Right lobe of liver (tissue), 6 donors: ENCODE measurements at regions not wholly inside any gene's neighbourhood (a gene's known extent, or its start where the extent isn't known, plus 50 kb on each side); places are given as distances from the start of the nearest gene placed in this dataset.

Source experiments
- ATAC-seq, 4 donors: fragments of 200-7000 bp; cut with Tn5 transposase; one replicate each; pipeline ENCODE4 v1.9.1; 2020; ENCODE audit warnings: mild to moderate bottlenecking in 4 of 4, moderate library complexity in 4 of 4
- DNase-seq, 3 donors: peaks; one replicate each; pipeline ENCODE4 v3.0.0-alpha.2; 2020
- H3K27ac ChIP-seq, 3 donors: fragments of 200-600 bp; one replicate each; pipeline ENCODE4 v1.8.0; 2022
- H3K27me3 ChIP-seq, 2 donors: fragments of 200-600 bp; one replicate each; pipeline ENCODE4 v1.8.0; 2022
- H3K36me3 ChIP-seq, 4 donors: fragments of 200-600 bp; sonication (generic) in 1 of 4; one replicate each; pipeline versions ENCODE4 v1.5.1 to v1.8.0; 2017 to 2022; ENCODE audit warnings: control low read depth in 1 of 4
- H3K4me1 ChIP-seq, 4 donors: fragments of 200-600 bp; sonication (generic) in 1 of 4; one replicate each; pipeline versions ENCODE4 v1.5.1 to v1.8.0; 2017 to 2022; ENCODE audit warnings: control low read depth in 1 of 4
- H3K4me3 ChIP-seq, 3 donors: fragments of 200-600 bp; one replicate each; pipeline ENCODE4 v1.8.0; 2022
- H3K9me3 ChIP-seq, 4 donors: fragments of 200-600 bp; sonication (generic) in 1 of 4; one replicate each; pipeline versions ENCODE4 v1.5.1 to v1.8.0; 2017 to 2022; ENCODE audit warnings: control low read depth in 1 of 4
- POLR2A ChIP-seq: fragments of 450-650 bp; IDR thresholded peaks from one replicate; pipeline ENCODE4 v1.6.1; 2017; ENCODE audit warnings: antibody characterized with exemption, mild to moderate bottlenecking
- WGBS: methylation state at CpG from one replicate; pipeline ENCODE4 v1.1.6; 2018; ENCODE audit warnings: low coverage, low lambda C conversion rate; ENCODE audit not compliant: insufficient coverage; ENCODE audit errors: missing lambda C conversion rate; 5-methylcytosine and 5-hydroxymethylcytosine counted together
- intact Hi-C, 2 donors: fragments of 100-400 bp; cut with DNase I; formaldehyde crosslinking; loops; one replicate each; pipeline versions ENCODE4 v1.11.2 to v1.14.1; 2022
- TF ChIP-seq, protein P1 (sequence below), 4 donors: fragments of 200-600 bp in 3 of 4; fragments of 450-650 bp in 1 of 4; IDR thresholded peaks; one replicate each; pipeline versions ENCODE4 v1.5.1 to v1.8.0; 2016 to 2022; ENCODE audit warnings: antibody characterized with exemption in 4 of 4, mild to moderate bottlenecking in 2 of 4
- donor health status: DM: no; HTN: yes; CAD: no.
- donor health status: DM: no; HTN: no; CAD: no.
- donor health status: DM: no; HTN: no; CAD: no.
- donor health status: DM: no; HTN: yes; CAD: no.
- donor health status: DM: no; HTN: yes; CAD: no.

DNA sequence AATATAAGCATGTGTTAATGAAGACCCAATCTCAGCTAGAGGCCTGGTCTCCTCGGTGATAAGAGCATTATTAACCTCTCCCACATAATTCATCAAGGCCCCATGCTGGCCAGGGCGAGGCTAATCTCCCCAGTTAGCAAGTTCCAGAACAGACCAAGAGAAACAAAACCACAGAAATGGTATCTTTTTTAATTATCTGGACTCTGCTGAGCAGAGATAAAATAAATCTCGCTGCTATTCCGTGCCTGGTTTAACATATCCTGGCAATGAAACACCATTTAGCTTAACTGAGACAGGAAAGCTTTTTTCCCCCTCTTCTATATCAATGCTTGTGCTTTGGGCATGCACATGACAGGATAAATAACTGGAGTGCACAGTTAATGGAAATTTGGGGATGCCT, 72.5 kb upstream of the ARHGEF3 start:
- no peaks in the 10 kb centered on the region for H3K4me1 ChIP-seq
- H3K27me3 ChIP-seq: no peaks in the 10 kb centered on the region
- no peak for ATAC-seq
- intact Hi-C loops: no loop called here
- no peak for DNase-seq
- no peaks in the 10 kb centered on the region for H3K36me3 ChIP-seq
- no peak for TF ChIP-seq POLR2A
- TF ChIP-seq, protein P1, sequence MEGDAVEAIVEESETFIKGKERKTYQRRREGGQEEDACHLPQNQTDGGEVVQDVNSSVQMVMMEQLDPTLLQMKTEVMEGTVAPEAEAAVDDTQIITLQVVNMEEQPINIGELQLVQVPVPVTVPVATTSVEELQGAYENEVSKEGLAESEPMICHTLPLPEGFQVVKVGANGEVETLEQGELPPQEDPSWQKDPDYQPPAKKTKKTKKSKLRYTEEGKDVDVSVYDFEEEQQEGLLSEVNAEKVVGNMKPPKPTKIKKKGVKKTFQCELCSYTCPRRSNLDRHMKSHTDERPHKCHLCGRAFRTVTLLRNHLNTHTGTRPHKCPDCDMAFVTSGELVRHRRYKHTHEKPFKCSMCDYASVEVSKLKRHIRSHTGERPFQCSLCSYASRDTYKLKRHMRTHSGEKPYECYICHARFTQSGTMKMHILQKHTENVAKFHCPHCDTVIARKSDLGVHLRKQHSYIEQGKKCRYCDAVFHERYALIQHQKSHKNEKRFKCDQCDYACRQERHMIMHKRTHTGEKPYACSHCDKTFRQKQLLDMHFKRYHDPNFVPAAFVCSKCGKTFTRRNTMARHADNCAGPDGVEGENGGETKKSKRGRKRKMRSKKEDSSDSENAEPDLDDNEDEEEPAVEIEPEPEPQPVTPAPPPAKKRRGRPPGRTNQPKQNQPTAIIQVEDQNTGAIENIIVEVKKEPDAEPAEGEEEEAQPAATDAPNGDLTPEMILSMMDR (IDR thresholded peaks at IDR 0.05): no peak
- no peak overlapping the region for H3K4me3 ChIP-seq
- H3K27ac ChIP-seq: no peak overlapping the region
- no peaks in the 10 kb centered on the region for H3K9me3 ChIP-seq
- 56% methylated on average over 4 of the region's 4 CpGs for WGBS

DNA sequence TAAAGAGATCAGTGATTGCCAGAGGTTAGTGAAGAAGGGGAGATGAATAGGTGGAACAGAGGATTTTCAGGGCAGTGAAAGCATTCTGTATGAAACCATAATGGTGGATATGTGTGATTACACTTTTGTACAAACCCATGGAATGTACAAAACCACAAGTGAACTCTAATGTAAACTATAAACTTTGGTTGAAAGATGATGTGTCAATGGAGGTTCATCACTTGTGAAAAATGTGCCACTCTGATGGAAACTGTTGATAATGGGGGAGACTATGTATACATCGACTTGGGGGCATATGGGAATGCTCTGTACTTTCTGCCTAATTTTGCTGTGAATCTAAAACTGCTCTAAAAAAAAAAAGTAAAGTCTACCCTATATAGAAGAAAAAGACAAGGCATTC, 68.7 kb upstream of the ARHGEF3 start:
- no peak for DNase-seq
- H3K27ac ChIP-seq: no peak overlapping the region
- no peaks in the 10 kb centered on the region for H3K36me3 ChIP-seq
- intact Hi-C loops: no loop called here
- no peak overlapping the region for H3K4me3 ChIP-seq
- TF ChIP-seq, protein P1 (IDR thresholded peaks at IDR 0.05): no peak
- TF ChIP-seq POLR2A: no peak
- WGBS: 83% methylated on average over 1 of the region's 1 CpG
- ATAC-seq: no peak
- no peaks in the 10 kb centered on the region for H3K4me1 ChIP-seq
- H3K9me3 ChIP-seq: no peaks in the 10 kb centered on the region
- H3K27me3 ChIP-seq: no peaks in the 10 kb centered on the region

- WGBS: 47% methylated on average over 6 of the region's 6 CpGs
- H3K4me3 ChIP-seq: no peak overlapping the region
- H3K27me3 ChIP-seq: no peaks in the 10 kb centered on the region
- intact Hi-C loops: no loop called here
- TF ChIP-seq, protein P1 (IDR thresholded peaks at IDR 0.05): no peak
- TF ChIP-seq POLR2A: no peak
- no peak for DNase-seq
- no peaks in the 10 kb centered on the region for H3K36me3 ChIP-seq
- H3K4me1 ChIP-seq: no peaks in the 10 kb centered on the region
- ATAC-seq: no peak
- no peak overlapping the region for H3K27ac ChIP-seq
- H3K9me3 ChIP-seq: no peaks in the 10 kb centered on the region
Measured at GRCh38 chr3:56869157-56869889, 67.6 kb upstream of the ARHGEF3 start.

DNA sequence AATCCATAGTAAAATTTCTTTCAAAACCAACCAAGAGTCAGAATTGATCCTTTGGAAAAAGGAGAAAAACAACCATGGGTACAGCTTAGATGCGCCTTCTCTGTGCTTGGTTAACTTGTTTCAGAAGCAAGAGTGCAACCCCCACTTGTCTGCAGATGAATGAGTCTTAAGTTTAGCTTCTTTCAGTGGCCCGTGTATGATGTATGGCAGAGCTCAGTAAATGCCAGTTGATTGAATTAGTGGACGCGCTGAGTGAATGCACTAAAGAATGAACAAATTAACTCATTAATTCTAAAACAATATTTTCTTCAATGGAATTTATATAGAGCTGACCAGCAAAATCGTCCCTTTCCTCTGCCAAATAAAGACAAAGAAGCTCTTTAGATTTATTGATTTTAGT, 67.0 kb upstream of the ARHGEF3 start:
- intact Hi-C loops: no loop called here
- no peak overlapping the region for H3K4me3 ChIP-seq
- no peak for ATAC-seq
- DNase-seq: no peak
- H3K27me3 ChIP-seq: no peaks in the 10 kb centered on the region
- H3K9me3 ChIP-seq: no peaks in the 10 kb centered on the region
- TF ChIP-seq, protein P1 (IDR thresholded peaks at IDR 0.05): no peak
- WGBS: 56% methylated on average over 4 of the region's 5 CpGs
- H3K27ac ChIP-seq: no peak overlapping the region
- no peaks in the 10 kb centered on the region for H3K36me3 ChIP-seq
- H3K4me1 ChIP-seq: no peaks in the 10 kb centered on the region
